ENCODE measurements at regions not wholly inside any gene's neighbourhood (a gene's known extent, or its start where the extent isn't known, plus 50 kb on each side); places are given as distances from the start of the nearest gene placed in this dataset.

DNA sequence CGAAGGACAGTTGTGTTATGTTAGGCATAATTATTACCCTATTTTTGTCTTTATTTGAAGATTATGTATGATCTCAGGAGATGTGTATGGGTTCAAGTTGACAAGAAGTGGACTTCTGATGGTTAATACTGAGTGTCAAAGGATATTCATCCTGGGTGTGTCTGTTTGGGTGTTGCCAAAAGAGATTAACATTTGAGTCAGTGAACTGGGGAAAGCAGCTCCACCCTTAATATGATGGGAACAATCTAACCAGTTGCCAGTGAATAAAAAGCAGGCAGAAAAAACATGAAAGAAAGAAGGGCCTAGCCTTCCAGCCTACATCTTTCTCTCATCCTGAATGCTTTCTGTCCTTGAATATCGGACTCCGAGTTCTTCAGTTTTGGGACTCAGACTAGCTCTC, 332.6 kb downstream of the DTHD1 start:
- DNase-seq = no peak
- Histone ChIP-seq H3K27ac (no peak overlapping the region), H3K27me3 (no peaks in the 10 kb centered on the region), H3K9me3 (no peaks in the 10 kb centered on the region), H3K4me1 (no peaks in the 10 kb centered on the region), H3K4me3 (no peak overlapping the region), H3K36me3 (no peaks in the 10 kb centered on the region)
- intact Hi-C loops (cut with DNase I; ENCODE audit: low total_unique reads) = no loop called here
- no peak for TF ChIP-seq CTCF (IDR thresholded peaks at IDR 0.05)

DNA sequence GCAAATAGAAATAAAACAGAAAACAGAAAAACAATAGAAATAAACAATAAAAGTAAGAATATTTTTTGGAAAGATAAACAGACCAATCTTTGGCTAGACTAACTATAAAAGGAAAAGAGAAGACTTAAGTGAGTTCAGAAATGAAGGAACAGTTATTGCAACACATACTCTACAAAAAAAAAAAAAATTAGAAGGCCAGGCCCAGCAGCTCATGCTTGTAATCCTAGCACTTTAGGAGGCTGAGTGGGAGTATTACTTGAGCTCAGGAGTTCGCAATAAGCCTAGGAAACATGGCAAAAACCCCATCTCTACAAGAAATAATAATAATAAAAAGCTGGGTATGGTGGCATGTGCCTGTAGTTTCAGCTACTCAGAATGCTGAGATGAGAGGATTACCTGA, 336.7 kb downstream of the DTHD1 start:
- TF ChIP-seq CTCF (IDR thresholded peaks at IDR 0.05) = no peak
- DNase-seq = no peak
- intact Hi-C loops (cut with DNase I; ENCODE audit: low total_unique reads) = no loop called here
- no peaks in the 10 kb centered on the region for H3K27me3 ChIP-seq
- H3K36me3 ChIP-seq = no peaks in the 10 kb centered on the region
- H3K4me1 ChIP-seq = no peaks in the 10 kb centered on the region
- H3K27ac ChIP-seq = no peak overlapping the region
- H3K9me3 ChIP-seq = no peaks in the 10 kb centered on the region
- H3K4me3 ChIP-seq = no peak overlapping the region

- Histone ChIP-seq H3K27ac (no peak overlapping the region), H3K4me1 (no peaks in the 10 kb centered on the region), H3K4me3 (no peak overlapping the region), H3K27me3 (no peaks in the 10 kb centered on the region), H3K9me3 (no peaks in the 10 kb centered on the region), H3K36me3 (no peaks in the 10 kb centered on the region)
- TF ChIP-seq CTCF (IDR thresholded peaks at IDR 0.05) = no peak
- intact Hi-C loops (cut with DNase I; ENCODE audit: low total_unique reads) = no loop called here
- DNase-seq = no peak
Measured at GRCh38 chr4:36624030-36624429, 342.6 kb downstream of the DTHD1 start.

DNA sequence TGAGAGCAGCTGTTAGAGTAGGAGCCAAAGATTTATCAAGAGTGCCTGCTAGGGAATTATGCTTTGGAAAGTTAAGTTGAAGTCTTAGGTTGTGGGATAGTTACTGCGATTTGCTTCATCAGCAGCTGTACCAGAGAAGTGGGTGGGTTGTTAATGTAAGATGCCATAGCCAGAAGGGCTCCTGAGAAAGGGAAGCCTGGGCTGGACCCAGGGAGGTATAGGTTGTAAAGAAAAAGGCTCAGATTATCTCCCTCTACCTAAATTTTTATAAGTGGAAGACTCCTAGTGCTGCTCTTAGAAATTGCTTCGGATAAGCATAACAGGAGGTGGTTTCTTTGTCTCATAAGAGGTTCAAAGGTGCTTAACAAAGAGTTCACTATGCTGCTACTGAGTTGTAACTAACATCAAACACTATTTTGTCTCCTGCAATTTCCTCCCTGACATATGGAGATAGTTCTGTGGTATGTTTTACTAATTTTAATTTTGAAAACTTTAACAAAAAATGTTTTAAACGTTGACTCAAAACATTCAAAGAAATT, 356.9 kb downstream of the DTHD1 start:
- no peaks in the 10 kb centered on the region for H3K9me3 ChIP-seq

GRCh38 chr4:36640876-36641275, 359.5 kb downstream of the DTHD1 start:
- no peaks in the 10 kb centered on the region for H3K27me3 ChIP-seq
- H3K9me3 ChIP-seq = no peaks in the 10 kb centered on the region
- no peak for DNase-seq
- no peak overlapping the region for H3K4me3 ChIP-seq
- no peak overlapping the region for H3K27ac ChIP-seq
- H3K4me1 ChIP-seq = no peaks in the 10 kb centered on the region
- TF ChIP-seq CTCF (IDR thresholded peaks at IDR 0.05) = no peak
- intact Hi-C loops (cut with DNase I; ENCODE audit: low total_unique reads) = no loop called here
- no peaks in the 10 kb centered on the region for H3K36me3 ChIP-seq

More for the DNA sequence above, 356.9 kb downstream of the DTHD1 start:
- intact Hi-C loops (cut with DNase I; ENCODE audit: low total_unique reads) = no loop called here
- Histone ChIP-seq H3K4me1 (no peaks in the 10 kb centered on the region), H3K4me3 (no peak overlapping the region), H3K27me3 (no peaks in the 10 kb centered on the region), H3K27ac (no peak overlapping the region), H3K36me3 (no peaks in the 10 kb centered on the region)
- no peak for DNase-seq
- no peak for TF ChIP-seq CTCF (IDR thresholded peaks at IDR 0.05)

- Histone ChIP-seq H3K9me3 (no peaks in the 10 kb centered on the region), H3K27me3 (no peaks in the 10 kb centered on the region), H3K36me3 (no peaks in the 10 kb centered on the region), H3K4me3 (no peak overlapping the region), H3K27ac (no peak overlapping the region), H3K4me1 (no peaks in the 10 kb centered on the region)
- no peak for TF ChIP-seq CTCF (IDR thresholded peaks at IDR 0.05)
- intact Hi-C loops (cut with DNase I; ENCODE audit: low total_unique reads) = no loop called here
- no peak for DNase-seq
Measured at GRCh38 chr4:36651253-36651652, 369.8 kb downstream of the DTHD1 start.
